Fibroblast of upper back skin (primary cell): ENCODE measurements at regions not wholly inside any gene's neighbourhood (a gene's known extent, or its start where the extent isn't known, plus 50 kb on each side); places are given as distances from the start of the nearest gene placed in this dataset.
"Not testable (repeated sequence)": the region's sequence is repeated elsewhere in the genome, so short reads cannot be mapped to it uniquely, and the experiment has no call there.

Source experiments
- DNase-seq: peaks from one replicate; pipeline ENCODE4 v3.0.0-alpha.2; 2013

DNA sequence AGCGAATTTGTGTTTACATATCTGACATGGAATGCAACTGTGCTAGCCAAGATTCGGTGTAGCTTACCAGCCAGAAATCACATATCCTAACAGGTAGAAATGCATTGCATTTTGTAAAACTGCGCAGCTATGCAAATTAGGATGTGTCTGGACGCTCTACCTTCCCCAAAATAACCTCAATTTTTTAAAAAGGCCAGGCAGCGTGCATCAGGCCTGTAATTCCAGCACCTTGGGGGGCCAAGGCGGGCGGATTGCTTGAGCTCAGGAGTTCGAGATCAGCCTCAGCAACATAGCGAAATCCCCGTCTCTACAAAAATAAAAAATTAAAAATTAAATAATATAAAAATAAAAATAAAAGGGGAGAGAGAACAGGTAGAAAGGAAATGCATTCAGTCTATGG, 305.0 kb downstream of the TYW1 start:
- DNase-seq: no peak

DNA sequence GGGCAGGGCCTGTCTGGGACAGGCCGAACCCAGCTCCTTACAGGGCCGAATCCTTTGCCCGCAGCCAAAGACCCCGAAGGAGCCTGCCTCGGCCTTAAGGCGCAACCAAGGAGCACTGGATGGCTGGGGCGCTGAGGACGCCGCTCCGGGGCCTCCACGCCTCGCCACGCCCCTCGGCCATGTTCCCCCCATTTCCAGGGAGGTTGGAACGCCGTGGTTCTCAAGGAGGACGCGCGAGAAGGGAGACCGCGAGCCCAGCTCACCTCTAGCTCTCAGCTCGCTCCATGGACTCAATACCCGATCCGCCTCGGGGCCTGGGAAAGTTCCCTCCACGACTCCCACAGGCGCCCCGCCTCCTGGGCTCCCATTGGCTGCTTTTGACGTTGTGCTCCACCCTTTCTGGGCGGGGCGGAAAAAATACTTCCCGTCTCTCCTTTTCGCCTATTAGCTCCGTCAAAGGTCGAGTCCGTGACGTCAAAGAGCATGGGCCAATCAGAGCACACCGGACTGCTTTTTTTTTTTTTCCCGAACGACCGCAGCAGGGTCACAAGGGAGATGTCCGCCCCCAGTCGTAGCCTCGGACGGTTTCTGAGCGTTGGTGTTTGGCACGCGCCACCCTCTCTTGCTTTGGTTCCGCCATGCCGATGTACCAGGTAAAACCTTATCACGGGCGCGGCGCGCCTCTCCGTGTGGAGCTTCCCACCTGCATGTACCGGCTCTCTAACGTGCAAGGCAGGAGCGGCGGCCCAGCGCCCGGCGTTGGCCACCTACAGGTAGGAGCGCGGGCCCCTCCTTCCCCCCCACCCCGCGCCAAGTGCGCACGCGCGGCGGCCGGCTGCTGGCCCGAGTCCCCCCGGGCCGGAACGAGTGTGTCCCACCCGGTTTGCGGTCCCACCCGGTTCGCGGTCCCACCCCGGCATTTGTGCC, 305.7 kb downstream of the TYW1 start:
- peak; percentile 100 for DNase-seq

DNA sequence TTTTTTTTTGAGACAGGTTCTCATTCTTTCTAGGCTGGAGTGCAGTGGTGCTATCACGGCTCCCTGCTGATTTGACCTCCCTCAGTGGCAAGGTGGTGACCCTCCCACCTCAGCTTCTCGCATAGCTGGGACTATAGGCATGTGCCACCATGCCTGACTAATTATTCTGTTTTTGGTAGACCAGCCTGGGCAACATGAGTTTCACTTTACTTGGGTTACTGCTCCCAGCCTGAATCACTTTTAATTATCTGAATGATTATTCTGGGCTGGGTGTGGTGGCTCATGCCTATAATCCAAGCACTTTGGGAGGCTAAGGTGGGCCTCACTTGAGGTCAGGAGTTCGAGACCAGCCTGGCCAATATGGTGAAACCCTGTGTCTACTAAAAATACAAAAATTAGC, 308.2 kb downstream of the TYW1 start:
- not testable (repeated sequence) for DNase-seq

DNA sequence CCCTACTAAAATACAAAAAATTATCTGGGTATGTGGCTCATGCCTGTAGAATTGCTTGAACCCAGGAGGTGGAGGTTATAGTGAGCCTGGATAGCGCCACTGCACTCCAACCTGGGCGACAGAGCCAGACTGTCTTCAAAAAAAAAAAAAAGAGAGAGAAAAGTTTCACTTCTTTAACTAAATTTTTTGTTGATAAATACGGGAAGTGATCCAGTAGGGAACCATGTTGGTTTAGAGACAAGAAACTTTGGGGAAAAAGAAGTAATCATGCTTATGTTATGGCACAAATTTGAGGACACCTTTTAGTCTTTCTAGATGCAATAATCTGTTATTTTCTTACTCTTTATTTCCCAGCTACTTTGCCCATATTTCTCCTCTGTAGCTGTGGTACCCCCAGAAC, 309.7 kb downstream of the TYW1 start:
- DNase-seq: no peak

DNA sequence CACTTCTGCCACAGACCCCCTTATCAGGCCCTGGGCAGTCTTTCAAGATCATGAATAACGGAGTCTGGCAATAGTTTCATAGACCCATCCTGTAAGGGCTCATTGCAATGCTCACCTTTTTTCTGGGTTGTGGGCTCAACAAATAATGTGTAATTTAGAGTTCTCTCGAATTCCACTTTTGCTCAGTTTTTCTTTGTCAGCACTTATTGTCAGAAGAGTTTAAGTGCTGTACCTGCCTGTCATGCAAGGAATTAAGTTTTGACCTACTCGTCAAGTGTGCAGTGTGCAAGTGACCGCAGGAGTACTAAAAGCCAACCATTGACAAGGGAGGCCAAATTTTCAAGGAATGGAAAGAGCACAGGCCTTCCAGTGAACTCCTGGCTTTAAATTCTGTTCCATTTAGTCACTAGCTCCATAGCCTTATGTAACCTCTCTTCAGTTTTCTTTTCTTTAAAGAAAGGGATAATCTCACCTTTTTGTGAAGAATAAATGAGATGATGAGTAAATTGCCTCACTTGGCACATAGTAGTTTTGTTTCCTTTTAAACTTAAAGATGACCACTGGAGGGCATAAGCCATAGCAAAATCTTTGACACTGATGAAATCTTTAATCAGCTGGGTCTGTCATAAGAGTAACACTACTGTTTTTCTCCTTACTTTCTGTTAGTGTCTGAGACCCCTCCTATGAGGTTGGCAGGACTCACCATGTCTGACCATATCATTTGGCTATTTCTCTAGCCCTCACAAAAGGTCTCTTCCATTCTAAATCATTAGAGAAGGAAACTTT, 313.3 kb downstream of the TYW1 start:
- DNase-seq: no peak

DNA sequence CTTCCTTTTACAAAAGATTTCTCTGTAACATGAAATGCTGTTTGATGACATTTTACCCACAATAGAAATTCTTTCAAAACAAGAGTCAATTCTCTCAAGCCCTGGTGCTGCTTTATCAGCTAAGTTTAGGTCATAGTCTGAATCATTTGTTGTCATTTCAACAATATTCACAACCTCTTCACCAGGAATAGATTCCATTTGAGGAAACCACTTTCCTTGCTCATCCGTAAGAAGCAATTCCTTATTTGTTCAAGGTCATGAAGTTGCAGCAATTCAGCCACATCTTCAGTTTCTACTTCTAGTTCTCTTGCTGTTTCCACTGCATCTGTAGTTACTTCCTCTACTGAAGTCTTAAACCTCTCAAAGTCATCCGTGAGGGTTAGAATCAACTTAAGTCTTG, 315.3 kb downstream of the TYW1 start:
- DNase-seq: no peak

DNA sequence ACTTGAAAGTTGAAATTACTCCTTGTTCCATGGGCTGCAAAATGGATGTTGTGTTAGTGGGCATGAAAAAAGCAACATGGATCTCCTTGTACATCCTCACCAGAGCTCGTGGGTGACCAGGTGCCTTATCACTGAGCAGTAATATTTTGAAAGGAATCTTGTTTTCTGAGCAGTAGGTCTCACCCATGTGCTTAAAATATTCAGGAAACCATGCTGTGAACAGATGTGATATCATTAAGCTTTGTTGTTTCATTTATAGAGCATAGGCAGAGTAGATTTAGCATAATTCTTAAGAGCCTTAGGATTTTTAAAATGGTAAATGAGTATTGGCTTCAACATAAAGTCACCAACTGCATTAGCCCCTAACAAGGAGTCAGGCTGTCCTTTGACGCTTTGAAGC, 316.6 kb downstream of the TYW1 start:
- DNase-seq: no peak

DNA sequence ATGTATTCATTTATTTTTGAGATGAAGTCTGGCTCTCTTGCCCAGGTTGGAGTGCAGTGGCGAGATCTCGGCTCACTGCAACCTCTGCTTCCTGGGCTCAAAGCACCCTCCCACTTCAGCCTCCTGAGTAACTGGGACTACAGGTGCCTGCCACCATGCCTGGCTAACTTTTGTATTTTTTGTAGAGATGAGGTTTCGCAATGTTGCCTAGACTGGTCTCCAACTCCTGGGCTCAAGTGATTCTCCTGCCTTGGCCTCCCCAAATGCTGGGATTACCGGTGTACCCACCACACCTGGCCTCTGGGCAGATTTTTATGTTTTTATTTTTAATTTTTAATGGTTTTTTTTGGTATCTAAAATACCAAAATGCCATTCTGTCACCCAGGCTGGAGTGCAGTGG, 320.3 kb downstream of the TYW1 start:
- not testable (repeated sequence) for DNase-seq

DNA sequence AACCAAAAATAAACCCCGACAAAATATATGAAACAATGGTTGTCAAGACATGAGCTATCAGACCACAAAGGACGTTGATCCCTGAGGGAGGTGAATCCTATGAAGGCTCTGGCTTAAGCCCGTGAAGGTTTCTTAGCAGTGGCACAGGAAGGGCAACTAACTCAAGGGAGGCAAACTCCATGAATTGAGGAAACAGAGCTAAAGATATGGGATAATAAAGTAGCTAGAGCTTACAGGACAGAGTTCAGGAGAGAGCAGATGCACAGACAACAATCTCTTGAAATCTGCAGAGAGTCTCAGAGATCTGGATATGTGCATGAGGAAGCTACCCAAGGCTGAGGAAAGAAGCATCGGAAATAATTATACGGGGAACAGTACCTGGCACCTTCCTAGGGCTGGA, 331.6 kb downstream of the TYW1 start:
- not testable (repeated sequence) for DNase-seq

DNA sequence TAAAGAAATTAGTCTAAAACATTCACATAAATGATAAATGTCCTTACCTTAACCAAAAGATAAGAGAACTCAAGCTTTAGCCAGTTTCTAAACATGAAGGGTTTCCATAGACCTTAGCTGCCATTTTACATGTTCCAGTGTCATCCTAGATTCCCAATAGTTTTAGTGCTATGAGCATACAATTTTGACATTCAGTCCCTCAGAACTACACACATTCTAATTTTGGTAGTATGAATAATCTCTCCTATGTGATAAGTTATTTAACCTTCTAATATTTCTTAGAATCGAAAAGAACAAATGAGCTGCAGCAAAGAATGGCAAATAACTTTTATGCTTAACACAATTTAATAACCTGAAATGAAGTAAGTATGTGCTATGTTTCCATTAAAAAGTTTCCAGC, 338.5 kb downstream of the TYW1 start:
- DNase-seq: not testable (repeated sequence)

DNA sequence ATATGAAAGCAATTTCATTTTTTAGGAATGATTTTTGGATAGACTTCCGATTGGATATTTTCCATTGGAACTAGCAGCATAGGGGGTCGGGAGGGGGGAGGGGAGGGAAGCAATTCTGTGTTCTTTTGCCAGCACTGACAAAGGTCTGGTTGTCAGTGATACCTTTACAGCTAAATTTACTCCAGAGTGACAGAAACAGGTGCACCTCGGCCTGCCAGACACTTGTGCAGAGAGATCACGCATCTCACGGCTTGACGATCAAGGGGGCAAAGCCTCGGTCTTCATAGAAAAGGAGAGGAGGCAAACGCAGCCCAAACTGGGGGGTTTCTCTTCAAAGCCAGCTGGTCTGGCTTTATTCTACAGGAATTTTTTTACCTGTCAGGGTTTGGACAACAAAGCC, 339.0 kb downstream of the TYW1 start:
- not testable (repeated sequence) for DNase-seq

DNA sequence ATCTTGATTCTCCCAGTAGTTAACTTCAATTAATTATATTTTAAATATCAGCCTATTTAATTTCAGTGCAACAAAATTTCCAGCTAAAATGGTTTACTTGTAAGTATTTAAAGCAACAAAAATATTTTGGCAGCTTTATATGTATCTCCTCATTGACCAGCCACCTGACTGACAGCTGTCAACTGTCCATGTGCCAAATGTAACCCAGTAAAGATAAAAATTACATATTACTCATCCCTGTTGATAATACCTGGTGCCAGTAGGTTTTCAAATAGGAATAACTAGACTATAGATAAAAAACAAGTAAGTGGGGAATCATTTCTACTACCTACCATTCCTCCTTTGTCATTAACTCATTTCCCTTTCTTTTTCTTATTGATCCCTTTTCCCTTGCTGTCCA, 341.9 kb downstream of the TYW1 start:
- not testable (repeated sequence) for DNase-seq

DNA sequence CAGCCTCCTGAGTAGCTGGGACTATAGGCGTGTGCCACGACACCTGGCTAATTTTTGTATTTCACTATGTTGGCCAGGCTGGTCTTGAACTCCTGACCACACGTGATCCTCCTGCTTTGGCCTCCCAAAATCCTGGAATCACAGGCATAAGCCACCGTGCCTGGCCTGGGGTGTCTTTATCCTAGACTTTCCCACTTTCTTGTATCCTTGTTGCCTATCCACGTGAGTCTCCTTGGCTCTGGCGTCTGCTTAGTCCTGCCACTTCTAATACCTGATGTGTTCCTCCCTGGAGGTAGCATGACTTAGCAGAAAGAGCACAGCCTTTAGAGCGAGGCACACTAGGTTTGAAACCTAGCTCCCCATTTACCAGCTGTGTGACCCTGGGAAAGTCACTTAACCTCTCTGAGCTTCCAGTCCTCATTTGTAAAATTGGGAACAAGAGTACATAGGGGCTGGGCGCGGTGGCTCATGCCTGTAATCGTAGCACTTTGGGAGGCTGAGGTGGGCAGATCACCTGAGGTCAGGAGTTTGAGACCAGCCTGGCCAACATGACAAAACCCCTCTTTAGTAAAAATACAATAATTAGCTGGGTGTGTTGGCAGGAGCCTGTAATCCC, 344.6 kb downstream of the TYW1 start:
- DNase-seq: no peak

DNA sequence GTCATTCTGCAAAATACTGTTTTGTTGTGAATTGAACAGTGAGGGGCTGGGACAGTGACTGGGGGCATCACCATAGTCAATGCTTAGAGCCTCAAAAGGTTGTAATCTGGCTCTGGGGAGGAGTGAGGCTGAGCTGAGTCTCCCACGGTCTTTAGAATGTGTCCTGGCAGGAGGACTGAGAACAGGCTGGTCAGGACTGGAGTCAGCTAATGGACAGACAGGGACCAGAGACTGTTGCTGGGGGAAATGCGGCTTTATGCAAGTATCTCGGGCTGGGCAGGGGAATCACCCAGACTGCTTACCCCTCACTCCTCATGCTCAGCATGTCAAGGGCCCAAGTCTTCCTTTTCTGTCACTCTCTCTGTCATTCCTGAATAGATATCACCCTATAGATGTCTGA, 346.5 kb downstream of the TYW1 start:
- no peak for DNase-seq

DNA sequence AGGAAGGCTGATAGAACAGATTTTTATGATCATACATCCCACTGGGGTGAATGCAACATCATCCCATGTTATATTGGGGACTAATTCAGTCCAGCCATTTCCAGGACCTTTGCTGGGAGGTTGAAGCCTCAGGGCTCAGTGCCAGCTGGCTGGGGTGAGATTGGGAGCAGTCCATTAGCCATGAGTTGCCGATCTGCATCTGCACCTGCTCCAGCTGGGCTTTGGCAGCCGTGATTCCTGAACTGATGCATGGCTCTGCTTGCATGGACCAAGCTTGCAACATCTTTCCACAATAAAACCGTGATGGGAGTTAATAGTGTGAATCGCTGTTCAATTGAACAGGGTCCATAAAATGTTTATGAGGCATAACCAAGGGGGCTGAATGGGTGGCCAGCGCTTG, 346.9 kb downstream of the TYW1 start:
- no peak for DNase-seq

DNA sequence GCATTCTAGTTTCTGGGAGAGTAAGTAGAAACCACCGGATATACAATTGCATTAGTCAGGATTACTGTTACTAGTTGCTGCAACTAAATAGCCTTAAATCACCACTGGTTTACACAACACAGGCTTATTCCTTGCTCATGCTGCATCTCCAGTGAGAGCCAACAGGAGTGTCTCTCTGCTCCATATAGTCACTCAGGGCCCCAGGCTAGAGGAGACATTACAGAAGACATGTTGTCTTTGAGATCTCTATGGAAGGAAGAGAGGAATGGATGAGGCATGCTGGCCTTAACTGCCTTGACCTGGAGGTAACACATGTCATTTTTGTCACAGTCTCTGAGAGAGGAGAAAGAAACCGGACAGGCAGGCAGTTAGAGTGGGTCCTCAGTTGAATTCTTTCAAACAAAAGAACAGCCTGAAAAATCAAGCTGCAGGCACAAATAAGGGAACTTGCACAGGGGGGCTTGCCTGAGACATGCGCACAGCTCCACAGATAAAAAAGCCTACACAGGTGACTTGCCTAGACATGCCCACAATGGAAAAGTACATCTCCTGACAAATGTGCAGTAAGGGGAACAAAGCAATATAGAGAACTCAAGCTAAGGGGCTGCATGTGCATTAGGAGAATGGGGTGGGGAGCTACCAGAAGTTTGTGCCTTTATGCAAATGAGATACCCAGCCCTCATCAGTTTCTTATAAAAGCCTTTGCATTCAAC, 348.0 kb downstream of the TYW1 start:
- no peak for DNase-seq

DNA sequence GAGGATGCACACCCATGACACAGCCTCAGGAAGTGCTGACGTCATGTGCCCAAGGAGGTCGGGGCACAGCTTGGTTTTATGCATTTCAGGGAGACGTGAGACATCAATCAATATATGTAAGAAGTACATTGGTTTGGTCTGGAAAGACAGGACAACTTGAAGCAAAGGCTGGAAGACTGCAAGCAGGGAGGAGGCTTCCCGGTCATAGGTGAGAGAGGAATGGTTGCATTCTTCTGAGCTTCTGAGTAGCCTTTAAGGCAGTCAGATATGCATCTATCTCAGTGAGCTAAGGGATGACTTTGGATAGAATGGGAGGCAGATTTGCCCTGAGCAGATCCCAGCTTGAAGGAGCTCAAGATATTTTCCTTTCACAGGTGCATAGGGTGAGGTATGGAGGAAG, 349.5 kb downstream of the TYW1 start:
- no peak for DNase-seq

DNA sequence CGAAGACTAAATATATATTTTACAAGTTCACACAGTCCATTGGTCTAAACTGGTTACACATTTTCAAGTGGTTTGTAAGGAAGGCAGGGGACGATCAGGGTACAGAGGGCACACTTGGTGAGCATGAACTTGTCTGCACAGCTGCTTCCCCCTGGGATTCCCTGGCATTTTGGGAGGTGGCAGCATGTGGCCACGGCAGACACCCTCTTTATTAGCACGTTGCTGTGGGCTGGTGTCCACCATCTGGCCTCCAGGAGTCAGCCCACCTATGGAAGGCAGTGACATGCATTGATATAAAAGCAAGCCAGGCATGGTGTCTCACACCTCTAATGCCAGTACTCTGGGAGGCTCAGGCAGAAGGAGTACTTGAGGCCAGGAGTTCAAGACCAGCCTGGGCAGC, 350.2 kb downstream of the TYW1 start:
- no peak for DNase-seq

DNA sequence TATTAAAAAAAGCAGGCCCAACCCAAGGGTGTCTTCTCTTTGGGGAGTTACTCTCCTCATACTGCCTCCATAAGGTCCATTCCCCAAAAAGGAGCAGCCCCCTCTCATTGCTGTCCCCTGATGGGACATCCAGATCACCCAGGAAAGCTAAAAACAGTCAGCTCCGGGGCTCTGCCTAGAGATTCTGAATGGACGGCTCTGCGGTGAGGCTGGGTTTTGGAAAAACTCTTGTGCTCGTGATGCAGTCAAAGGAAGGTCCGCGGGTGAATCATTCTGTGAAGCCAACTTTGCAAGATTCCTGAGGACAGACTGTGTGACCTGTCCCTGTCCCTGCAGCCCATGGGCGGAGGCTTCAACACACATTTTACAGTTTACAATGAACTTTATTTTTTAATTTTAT, 351.5 kb downstream of the TYW1 start:
- no peak for DNase-seq

DNA sequence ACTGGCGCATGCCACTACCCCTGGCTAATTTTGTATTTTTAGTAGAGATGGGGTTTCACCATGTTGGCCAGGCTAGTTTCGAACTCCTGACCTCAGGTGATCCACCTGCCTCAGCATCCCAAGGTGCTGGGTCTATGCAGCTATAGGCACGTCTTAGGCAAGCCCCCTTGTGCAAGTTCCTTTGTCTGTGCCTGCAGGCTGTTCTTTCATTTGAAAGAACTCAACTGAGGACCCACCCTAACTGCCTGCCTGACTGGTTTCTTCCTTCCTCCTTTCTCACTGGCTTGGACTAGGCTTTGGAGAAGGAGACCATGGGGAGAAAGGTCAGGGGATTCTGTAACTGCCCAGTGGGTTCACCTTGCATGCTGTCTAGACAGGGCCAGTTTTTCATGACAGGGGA, 361.0 kb downstream of the TYW1 start:
- not testable (repeated sequence) for DNase-seq

DNA sequence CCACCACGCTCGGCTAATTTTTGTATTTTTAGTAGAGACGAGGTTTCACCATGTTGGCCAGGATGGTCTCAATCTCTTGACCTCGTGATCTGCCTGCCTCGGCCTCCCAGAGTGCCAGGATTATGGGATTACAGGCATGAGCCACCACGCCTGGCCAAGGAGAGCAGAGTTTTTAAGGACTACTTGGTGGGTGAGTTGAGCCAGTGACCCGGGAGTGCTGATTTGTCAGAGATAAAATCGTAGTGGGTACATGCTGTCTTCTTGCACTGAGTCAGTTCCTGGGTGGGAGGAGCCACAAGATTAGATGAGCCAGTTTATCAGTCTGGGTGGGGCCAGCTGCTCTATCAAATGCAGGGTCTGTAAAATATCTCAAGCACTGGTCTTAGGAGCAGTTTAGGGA, 361.7 kb downstream of the TYW1 start:
- DNase-seq: not testable (repeated sequence)

DNA sequence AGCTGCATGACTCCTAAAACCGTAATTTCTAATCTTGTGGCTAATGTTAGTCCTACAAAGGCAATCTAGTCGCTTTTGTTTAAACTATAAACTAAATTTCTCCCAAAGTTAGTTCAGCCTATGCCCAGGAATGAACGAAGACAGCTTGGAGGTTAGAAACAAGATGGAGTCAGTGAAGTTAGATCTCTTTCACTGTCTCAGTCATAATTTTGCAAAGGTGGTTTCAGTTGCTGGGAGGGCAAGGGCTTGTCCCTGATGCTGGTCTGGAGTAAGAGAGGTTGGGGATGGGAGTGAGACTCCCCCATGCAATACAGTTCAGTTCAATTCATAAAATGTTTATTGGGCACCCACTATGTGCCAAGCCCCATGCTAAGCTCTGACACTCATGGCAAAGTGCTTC, 362.1 kb downstream of the TYW1 start:
- not testable (repeated sequence) for DNase-seq

DNA sequence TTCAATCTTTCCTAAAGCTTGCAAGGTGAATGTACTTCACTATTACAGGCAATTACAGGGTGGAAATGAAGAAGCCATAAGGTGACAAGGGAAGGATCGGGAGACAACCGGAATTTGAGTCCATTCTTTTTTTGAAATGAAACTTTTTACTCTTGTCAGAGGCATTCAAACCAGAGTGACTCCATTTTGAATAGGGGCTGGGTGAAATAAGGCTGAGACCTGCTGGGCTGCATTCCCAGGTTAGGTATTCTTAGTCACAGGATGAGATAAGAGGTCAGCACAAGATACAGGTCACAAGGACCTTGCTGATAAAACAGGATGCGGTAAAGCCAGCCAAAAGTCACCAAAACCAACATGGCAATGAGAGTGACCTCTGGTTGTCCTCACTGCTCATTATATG, 363.3 kb downstream of the TYW1 start:
- DNase-seq: no peak
